Astrocyte of the spinal cord (primary cell): ENCODE measurements at regions not wholly inside any gene's neighbourhood (a gene's known extent, or its start where the extent isn't known, plus 50 kb on each side); places are given as distances from the start of the nearest gene placed in this dataset.

Experiments
- DNase-seq: peaks from one replicate; pipeline ENCODE4 v3.0.0; 2011; ENCODE audit warnings: low read depth, low spot score
- H3K4me3 ChIP-seq: 2 replicates; pipeline ENCODE4 v1.5.1; 2011; ENCODE audit warnings: low read depth, mild to moderate bottlenecking, low read length, moderate library complexity
- in situ Hi-C: cut with HindIII; loops from 2 replicates; pipeline ENCODE4 v1.10.0; 2017; ENCODE audit warnings: low sequenced_read_pairs
- TF ChIP-seq, protein P1 (sequence below): IDR thresholded peaks from 2 replicates; pipeline ENCODE4 v1.5.1; 2012; ENCODE audit warnings: low read depth, mild to moderate bottlenecking, low read length, inconsistent platforms

- DNase-seq: peak; percentile 90
- TF ChIP-seq, protein P1, sequence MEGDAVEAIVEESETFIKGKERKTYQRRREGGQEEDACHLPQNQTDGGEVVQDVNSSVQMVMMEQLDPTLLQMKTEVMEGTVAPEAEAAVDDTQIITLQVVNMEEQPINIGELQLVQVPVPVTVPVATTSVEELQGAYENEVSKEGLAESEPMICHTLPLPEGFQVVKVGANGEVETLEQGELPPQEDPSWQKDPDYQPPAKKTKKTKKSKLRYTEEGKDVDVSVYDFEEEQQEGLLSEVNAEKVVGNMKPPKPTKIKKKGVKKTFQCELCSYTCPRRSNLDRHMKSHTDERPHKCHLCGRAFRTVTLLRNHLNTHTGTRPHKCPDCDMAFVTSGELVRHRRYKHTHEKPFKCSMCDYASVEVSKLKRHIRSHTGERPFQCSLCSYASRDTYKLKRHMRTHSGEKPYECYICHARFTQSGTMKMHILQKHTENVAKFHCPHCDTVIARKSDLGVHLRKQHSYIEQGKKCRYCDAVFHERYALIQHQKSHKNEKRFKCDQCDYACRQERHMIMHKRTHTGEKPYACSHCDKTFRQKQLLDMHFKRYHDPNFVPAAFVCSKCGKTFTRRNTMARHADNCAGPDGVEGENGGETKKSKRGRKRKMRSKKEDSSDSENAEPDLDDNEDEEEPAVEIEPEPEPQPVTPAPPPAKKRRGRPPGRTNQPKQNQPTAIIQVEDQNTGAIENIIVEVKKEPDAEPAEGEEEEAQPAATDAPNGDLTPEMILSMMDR: no peak
- no peak overlapping the region for H3K4me3 ChIP-seq
- in situ Hi-C loops: no loop called here
Measured at GRCh38 chr12:58803908-58804307, 116.4 kb downstream of the LRIG3 start.

- TF ChIP-seq, protein P1: peak; percentile 20
- no peak for DNase-seq
- in situ Hi-C loops: no loop called here
- H3K4me3 ChIP-seq: no peak overlapping the region
Measured at GRCh38 chr12:58804749-58805148, 115.6 kb downstream of the LRIG3 start.

DNA sequence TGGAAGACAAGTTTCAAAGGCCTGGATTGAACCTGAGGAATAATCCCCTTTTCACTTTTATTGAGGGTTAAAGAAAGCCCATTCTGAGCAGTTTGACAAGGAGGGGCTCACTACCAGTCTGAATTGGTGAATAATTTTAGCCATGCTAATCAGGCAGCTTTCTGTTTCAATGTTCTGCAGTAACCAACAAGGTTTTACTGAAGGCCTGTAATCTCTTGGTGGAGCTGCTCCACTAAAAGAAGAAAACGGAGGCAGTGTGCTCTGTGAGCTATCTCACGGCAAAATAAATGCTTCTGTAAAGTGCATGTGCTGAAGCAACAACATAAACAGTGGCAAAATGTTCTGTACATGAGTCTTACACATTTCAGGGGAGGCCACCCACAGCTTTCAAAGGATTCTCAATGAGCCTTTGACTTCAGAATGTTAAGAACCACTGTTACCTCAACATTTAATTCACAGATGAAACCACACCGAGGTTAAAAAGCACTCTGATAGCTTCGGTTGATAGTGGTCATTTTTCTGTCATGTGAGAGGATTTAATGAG lies 111.2 kb downstream of the LRIG3 start:
- peak; percentile 45 for DNase-seq
- TF ChIP-seq, protein P1: no peak
- in situ Hi-C loops: no loop called here
- H3K4me3 ChIP-seq: no peak overlapping the region

DNA sequence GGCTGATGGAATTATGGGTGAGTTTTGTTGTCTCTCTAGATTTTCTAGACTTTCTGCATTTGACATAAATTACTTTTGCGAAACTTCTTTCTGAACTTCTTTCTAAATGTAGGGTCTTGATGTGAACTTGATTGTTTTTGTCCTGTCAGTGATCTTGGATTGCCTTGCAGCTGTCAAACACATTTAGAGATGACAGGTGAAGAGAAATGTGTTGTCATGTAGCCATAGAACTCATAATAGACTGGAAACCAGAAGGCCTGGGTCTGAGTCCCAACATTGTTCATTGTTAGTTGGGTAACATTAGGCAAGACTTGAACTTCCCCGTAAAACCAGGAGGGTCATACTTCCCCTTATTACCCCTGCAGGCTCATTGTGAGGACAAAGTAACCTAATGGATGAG lies 109.0 kb downstream of the LRIG3 start:
- in situ Hi-C loops: no loop called here
- TF ChIP-seq, protein P1: no peak

GRCh38 chr12:58812214-58812613 lies 108.1 kb downstream of the LRIG3 start:
- in situ Hi-C loops: no loop called here
- TF ChIP-seq, protein P1: no peak
- no peak overlapping the region for H3K4me3 ChIP-seq
- DNase-seq: no peak

More for the DNA sequence above, 109.0 kb downstream of the LRIG3 start:
- no peak overlapping the region for H3K4me3 ChIP-seq
- no peak for DNase-seq

GRCh38 chr12:58814036-58814435 lies 106.3 kb downstream of the LRIG3 start:
- DNase-seq: no peak
- TF ChIP-seq, protein P1: no peak

DNA sequence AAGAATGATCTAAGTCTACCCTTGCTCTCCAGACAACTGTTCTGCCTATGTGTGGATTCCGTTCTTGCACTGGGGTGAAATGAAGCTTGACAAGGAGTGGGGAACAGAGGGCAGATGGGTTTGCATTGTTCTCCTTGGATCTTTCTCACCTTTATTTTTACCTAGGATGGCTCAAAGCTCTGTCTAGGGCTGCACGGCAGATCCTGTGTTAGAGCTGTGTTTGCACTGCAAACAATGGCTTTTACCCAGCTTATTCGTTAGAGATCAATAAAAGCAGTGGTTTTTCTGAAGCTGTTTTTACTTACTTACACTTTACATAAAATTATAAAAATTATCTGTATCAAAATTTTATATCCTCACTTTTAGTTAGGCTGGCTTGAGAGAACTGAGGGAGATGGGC lies 105.1 kb downstream of the LRIG3 start:
- in situ Hi-C loops: no loop called here
- TF ChIP-seq, protein P1: no peak
- DNase-seq: no peak
- H3K4me3 ChIP-seq: no peak overlapping the region

More at GRCh38 chr12:58814036-58814435, 106.3 kb downstream of the LRIG3 start:
- in situ Hi-C loops: no loop called here
- H3K4me3 ChIP-seq: no peak overlapping the region
